Tibial nerve (tissue), 4 donors: ENCODE measurements at regions not wholly inside any gene's neighbourhood (a gene's known extent, or its start where the extent isn't known, plus 50 kb on each side); places are given as distances from the start of the nearest gene placed in this dataset.

Experiments
- DNase-seq, 2 donors: peaks; one replicate each; pipeline ENCODE4 v3.0.0-alpha.2; 2019; ENCODE audit warnings: low spot score in 2 of 2
- H3K27ac ChIP-seq, 4 donors: fragments of 200-600 bp; sonication (generic) in 3 of 4; one replicate each; pipeline ENCODE4 v1.5.1; 2017 to 2019; ENCODE audit warnings: mild to moderate bottlenecking in 1 of 4
- H3K27me3 ChIP-seq, 2 donors: fragments of 200-600 bp; sonication (generic) in 1 of 2; one replicate each; pipeline versions ENCODE4 v1.5.1 to v1.6.0; 2017 to 2019
- H3K36me3 ChIP-seq, 3 donors: fragments of 200-600 bp; sonication (generic); one replicate each; pipeline ENCODE4 v1.5.1; 2018 to 2019
- H3K4me1 ChIP-seq, 4 donors: fragments of 200-600 bp; sonication (generic) in 3 of 4; one replicate each; pipeline ENCODE4 v1.5.1; 2017 to 2019
- H3K4me3 ChIP-seq, 4 donors: fragments of 200-600 bp; sonication (generic) in 3 of 4; one replicate each; pipeline ENCODE4 v1.5.1; 2017 to 2019; ENCODE audit warnings: mild to moderate bottlenecking in 1 of 4, moderate library complexity in 1 of 4
- H3K9me3 ChIP-seq, 4 donors: fragments of 200-600 bp; sonication (generic) in 3 of 4; one replicate each; pipeline ENCODE4 v1.5.1; 2017 to 2019
- CTCF ChIP-seq, 5 experiments: fragments of 200-600 bp in 3 of 5; fragments of 450-650 bp in 2 of 5; sonication (generic) in 3 of 5; IDR thresholded peaks; one replicate each; pipeline ENCODE4 v1.5.1; 2016 to 2019; ENCODE audit warnings: antibody characterized with exemption in 5 of 5, mild to moderate bottlenecking in 3 of 5, moderate library complexity in 2 of 5
- EP300 ChIP-seq, 2 donors: sonication (generic); formaldehyde crosslinking; IDR thresholded peaks; one replicate each; pipeline ENCODE4 v1.6.1; 2017; ENCODE audit warnings: antibody characterized with exemption in 2 of 2, mild to moderate bottlenecking in 1 of 2
- POLR2A ChIP-seq, 2 donors: fragments of 450-650 bp; IDR thresholded peaks; one replicate each; pipeline ENCODE4 v1.6.1; 2017; ENCODE audit warnings: antibody characterized with exemption in 2 of 2, mild to moderate bottlenecking in 2 of 2, moderate library complexity in 2 of 2
- WGBS, 2 donors: methylation state at CpG; one replicate each; pipeline ENCODE4 v1.1.5; 2018; 5-methylcytosine and 5-hydroxymethylcytosine counted together

DNA sequence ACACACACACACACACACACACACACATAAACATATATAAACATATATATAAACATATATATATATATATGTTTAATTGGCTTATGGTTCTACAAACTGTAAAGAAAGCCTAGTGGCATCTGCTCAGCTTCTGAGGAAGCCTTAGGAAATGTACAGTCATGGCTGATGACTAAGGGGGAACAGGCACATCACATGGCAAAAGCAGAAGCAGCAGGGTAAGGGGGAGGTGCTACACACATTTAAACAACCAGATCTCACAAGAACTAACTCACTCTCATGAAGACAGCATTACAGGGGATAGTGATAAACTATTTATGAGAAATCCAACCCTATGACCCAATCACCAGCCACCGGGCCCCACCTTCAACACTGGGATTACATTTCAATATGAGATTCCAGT, 922.9 kb downstream of the SI start:
- no peaks in the 10 kb centered on the region for H3K4me1 ChIP-seq
- no peak overlapping the region for H3K4me3 ChIP-seq
- no peak overlapping the region for H3K27ac ChIP-seq
- H3K27me3 ChIP-seq: no peaks in the 10 kb centered on the region
- H3K9me3 ChIP-seq: peaks cover 0 to 7% (median 0%) of the 10 kb centered on the region in 4 donors
- TF ChIP-seq CTCF (IDR thresholded peaks at IDR 0.05): no peak
- TF ChIP-seq EP300 (IDR thresholded peaks at IDR 0.05): no peak
- TF ChIP-seq POLR2A (IDR thresholded peaks at IDR 0.05): no peak
- no peak for DNase-seq
- WGBS, 2 donors: 87 to 93% methylated on average over 1 of the region's 1 CpG
- H3K36me3 ChIP-seq: no peaks in the 10 kb centered on the region

GRCh38 chr3:164144824-164145223, 933.5 kb downstream of the SI start:
- no peak for TF ChIP-seq POLR2A (IDR thresholded peaks at IDR 0.05)
- TF ChIP-seq EP300 (IDR thresholded peaks at IDR 0.05): no peak
- TF ChIP-seq CTCF (IDR thresholded peaks at IDR 0.05): no peak
- Histone ChIP-seq H3K4me1 (no peaks in the 10 kb centered on the region), H3K27ac (no peak overlapping the region), H3K4me3 (no peak overlapping the region), H3K36me3 (no peaks in the 10 kb centered on the region), H3K9me3 (peaks cover 0 to 32% (median 0%) of the 10 kb centered on the region in 4 donors), H3K27me3 (no peaks in the 10 kb centered on the region)
- no peak for DNase-seq
- WGBS, 2 donors: 73 to 81% methylated on average over 2 of the region's 2 CpGs

- WGBS, 2 donors: 84 to 90% methylated on average over 1 of the region's 1 CpG
These were observed 945.4 kb downstream of the SI start for GRCh38 chr3:164132878-164133277.

DNA sequence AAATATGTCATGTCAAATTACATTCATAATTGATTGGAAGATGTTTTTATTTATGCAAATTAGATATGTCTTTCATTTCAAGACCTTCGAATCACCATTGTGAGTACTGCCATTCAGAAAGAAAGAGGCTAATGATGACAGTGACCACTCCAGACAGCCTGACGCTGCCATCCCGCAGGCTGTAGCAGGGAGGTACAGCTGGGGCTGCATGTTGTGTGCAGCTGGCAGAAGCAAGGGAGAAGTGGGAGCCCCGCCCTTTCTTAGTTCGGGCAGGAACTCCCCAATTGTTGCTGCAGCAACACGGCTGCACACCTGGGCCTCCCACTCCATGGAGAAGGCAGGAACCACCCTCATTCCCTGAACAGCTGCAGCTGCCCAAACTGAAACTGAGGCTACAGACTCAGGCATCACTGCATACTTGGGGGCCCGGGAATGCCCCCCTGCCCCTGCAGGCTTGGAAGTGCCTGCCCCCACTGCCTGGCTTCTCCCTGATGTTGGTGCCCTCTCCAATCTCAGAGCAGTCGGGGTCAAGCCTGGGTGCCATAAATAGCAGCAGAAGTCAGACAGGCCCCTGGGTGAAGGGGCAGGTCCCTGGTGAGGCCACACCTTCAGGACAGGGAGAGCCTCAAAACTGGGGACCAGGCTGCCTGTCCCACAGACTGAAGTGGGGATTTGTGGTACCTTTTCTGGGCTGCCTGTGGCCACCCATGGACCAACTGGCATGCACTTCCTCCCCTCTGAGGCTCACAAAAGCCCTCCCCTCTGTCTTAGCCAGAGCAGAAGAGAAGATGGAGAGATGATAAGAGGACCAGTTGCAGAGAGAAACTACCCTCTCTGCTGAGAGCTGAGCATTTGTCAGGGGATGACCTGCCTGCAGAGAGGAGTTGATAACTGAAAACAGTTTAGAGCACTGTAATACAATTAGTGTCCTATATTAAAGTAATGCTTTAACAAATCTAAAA, 964.6 kb downstream of the SI start:
- TF ChIP-seq POLR2A (IDR thresholded peaks at IDR 0.05): no peak
- no peak for TF ChIP-seq CTCF (IDR thresholded peaks at IDR 0.05)
- TF ChIP-seq EP300 (IDR thresholded peaks at IDR 0.05): no peak
- WGBS, 2 donors: 74 to 80% methylated on average over 6 of the region's 8 CpGs
- H3K27me3 ChIP-seq: no peaks in the 10 kb centered on the region

More at GRCh38 chr3:164132878-164133277, 945.4 kb downstream of the SI start:
- Histone ChIP-seq H3K36me3 (no peaks in the 10 kb centered on the region), H3K4me1 (no peaks in the 10 kb centered on the region), H3K27ac (no peak overlapping the region), H3K27me3 (no peaks in the 10 kb centered on the region), H3K4me3 (no peak overlapping the region), H3K9me3 (no peaks in the 10 kb centered on the region)
- no peak for DNase-seq
- TF ChIP-seq CTCF (IDR thresholded peaks at IDR 0.05): no peak
- no peak for TF ChIP-seq EP300 (IDR thresholded peaks at IDR 0.05)

GRCh38 chr3:164096352-164096751, 981.9 kb downstream of the SI start:
- DNase-seq: no peak
- no peak overlapping the region for H3K4me3 ChIP-seq
- no peak for TF ChIP-seq EP300 (IDR thresholded peaks at IDR 0.05)
- TF ChIP-seq POLR2A (IDR thresholded peaks at IDR 0.05): no peak
- no peak for TF ChIP-seq CTCF (IDR thresholded peaks at IDR 0.05)
- no peaks in the 10 kb centered on the region for H3K36me3 ChIP-seq
- H3K9me3 ChIP-seq: no peaks in the 10 kb centered on the region
- H3K27me3 ChIP-seq: no peaks in the 10 kb centered on the region
- no peaks in the 10 kb centered on the region for H3K4me1 ChIP-seq
- H3K27ac ChIP-seq: no peak overlapping the region

More for the DNA sequence above, 964.6 kb downstream of the SI start:
- DNase-seq: no peak
- H3K27ac ChIP-seq: no peak overlapping the region
- H3K36me3 ChIP-seq: no peaks in the 10 kb centered on the region
- no peak overlapping the region for H3K4me3 ChIP-seq
- no peaks in the 10 kb centered on the region for H3K9me3 ChIP-seq
- no peaks in the 10 kb centered on the region for H3K4me1 ChIP-seq
